GM18951 (cell line): ENCODE measurements at regions not wholly inside any gene's neighbourhood (a gene's known extent, or its start where the extent isn't known, plus 50 kb on each side); places are given as distances from the start of the nearest gene placed in this dataset.

Experiments used
- POLR2A ChIP-seq: IDR thresholded peaks from 4 replicates; pipeline ENCODE4 v1.6.1; 2011; ENCODE audit warnings: mild to moderate bottlenecking; ENCODE audit not compliant: insufficient read length, insufficient read depth; ENCODE audit errors: extremely low read depth
- in situ Hi-C: fragments of 300-500 bp; cut with MboI; formaldehyde crosslinking; loops from one replicate; pipeline ENCODE4 v1.12.0; 2022; ENCODE audit warnings: low sequenced_read_pairs, mixed read lengths, inconsistent platforms; ENCODE audit not compliant: unreplicated experiment

- in situ Hi-C loops = no loop called here
- TF ChIP-seq POLR2A = no peak
Measured at GRCh38 chr5:5572976-5573797, 150.7 kb downstream of the ICE1 start.

- TF ChIP-seq POLR2A = no peak
Measured at GRCh38 chr5:5572010-5572865, 149.8 kb downstream of the ICE1 start.

GRCh38 chr5:5570646-5571045, 148.2 kb downstream of the ICE1 start:
- in situ Hi-C loops = no loop called here
- no peak for TF ChIP-seq POLR2A

More at GRCh38 chr5:5572010-5572865, 149.8 kb downstream of the ICE1 start:
- in situ Hi-C loops = no loop called here

GRCh38 chr5:5564898-5565297, 142.4 kb downstream of the ICE1 start:
- in situ Hi-C loops = no loop called here
- no peak for TF ChIP-seq POLR2A

DNA sequence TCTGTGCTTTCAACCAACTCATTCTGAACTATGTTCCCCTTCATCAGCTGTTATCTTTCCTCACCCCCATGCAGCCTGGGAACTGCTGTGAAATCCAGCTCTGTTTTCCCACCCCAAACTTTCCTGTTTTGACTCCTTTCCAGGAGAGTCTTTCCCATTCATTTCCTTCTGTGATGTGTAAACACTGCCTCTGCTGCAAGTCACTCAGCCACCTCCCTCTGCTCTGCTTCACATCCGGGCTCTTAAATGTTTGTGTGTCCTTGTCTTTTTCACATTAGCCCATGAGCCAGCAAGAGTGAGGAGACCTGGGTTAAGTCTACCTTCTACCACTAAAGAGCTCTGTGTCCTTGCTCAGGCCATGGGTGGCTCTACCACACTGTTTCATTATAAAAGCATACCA, 137.5 kb downstream of the ICE1 start:
- in situ Hi-C loops = no loop called here
- no peak for TF ChIP-seq POLR2A

GRCh38 chr5:5558638-5559527, 136.4 kb downstream of the ICE1 start:
- in situ Hi-C loops = no loop called here
- TF ChIP-seq POLR2A = no peak

- no peak for TF ChIP-seq POLR2A
- in situ Hi-C loops = no loop called here
Measured at GRCh38 chr5:5558102-5558501, 135.6 kb downstream of the ICE1 start.

DNA sequence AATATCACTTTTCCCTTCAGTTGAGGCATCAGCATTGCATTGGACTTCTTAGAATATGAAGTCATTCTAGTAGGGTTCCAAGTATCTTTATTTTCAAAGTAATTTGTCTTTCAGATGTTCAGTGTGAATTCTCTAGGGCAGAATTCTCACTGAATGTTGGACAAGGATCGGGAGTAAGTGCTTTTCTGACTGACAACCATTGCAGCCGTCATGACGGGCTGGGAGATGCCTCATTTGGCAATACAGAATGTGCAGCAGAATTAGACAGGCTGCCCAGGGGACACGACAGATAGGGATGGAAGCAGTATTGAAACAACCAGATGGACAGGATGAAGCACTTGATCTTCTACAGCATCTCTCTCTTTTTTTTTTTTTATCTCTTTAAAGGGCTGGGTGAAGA, 129.0 kb downstream of the ICE1 start:
- in situ Hi-C loops = no loop called here
- no peak for TF ChIP-seq POLR2A

DNA sequence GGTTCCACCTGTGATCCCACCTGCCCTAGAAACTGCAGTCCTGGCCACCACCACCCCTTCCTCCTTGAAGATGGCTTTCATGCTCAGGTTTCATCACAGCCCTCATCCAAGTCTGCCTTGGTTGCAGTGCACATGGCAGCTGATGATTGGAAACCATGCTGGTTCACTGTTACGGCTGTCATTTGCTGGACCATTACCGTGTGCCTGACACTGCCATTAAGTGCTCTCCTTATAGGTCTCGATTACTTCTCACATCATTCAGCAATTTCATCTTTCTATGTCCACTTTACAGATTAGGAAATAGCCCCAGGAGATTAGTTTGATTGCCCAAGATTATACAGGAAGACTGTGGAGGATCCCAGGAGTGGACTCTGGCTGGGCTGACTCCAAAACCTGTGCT, 123.9 kb downstream of the ICE1 start:
- in situ Hi-C loops = no loop called here
- no peak for TF ChIP-seq POLR2A

- TF ChIP-seq POLR2A = no peak
- in situ Hi-C loops = no loop called here
Measured at GRCh38 chr5:5544094-5544663, 121.7 kb downstream of the ICE1 start.

DNA sequence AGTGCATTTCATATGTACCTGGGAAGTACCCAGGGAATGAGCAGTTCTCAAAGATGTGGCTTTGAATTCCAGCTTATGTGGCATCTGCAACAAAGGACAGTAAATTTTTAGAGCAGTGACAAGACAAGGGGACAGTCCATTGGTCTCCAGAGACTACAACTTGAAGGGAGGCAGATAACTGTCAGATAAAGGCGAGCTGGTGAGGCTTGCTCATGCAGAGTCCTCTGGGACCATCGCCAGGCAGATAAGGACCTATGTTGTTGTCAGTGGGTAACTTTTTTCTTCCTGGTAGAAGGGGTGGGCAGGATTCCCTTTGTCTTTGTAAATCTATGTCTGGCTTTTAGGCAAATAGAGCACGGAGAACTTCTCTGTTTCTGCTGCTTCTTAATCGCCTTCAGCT, 120.2 kb downstream of the ICE1 start:
- TF ChIP-seq POLR2A = no peak
- in situ Hi-C loops = no loop called here

DNA sequence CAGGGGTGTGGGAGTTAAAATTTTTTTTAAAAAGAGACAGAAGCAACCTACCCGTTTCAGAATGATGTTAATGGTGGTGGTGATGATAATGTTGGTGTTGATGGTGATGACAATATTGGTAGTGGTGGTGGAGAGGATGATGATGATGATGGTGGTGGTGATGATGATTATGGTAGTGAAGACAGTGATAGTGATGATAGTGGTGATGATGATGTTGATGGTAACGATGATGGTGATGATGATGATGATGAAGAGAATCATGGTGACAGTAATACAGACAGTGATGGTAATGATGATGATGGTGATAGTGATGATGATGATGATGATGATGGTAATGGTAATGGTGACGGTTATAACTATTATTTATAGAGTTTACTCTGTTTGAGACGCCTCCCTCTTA, 117.6 kb downstream of the ICE1 start:
- in situ Hi-C loops = no loop called here
- no peak for TF ChIP-seq POLR2A
